ENCODE measurements at regions not wholly inside any gene's neighbourhood (a gene's known extent, or its start where the extent isn't known, plus 50 kb on each side); places are given as distances from the start of the nearest gene placed in this dataset.

DNA sequence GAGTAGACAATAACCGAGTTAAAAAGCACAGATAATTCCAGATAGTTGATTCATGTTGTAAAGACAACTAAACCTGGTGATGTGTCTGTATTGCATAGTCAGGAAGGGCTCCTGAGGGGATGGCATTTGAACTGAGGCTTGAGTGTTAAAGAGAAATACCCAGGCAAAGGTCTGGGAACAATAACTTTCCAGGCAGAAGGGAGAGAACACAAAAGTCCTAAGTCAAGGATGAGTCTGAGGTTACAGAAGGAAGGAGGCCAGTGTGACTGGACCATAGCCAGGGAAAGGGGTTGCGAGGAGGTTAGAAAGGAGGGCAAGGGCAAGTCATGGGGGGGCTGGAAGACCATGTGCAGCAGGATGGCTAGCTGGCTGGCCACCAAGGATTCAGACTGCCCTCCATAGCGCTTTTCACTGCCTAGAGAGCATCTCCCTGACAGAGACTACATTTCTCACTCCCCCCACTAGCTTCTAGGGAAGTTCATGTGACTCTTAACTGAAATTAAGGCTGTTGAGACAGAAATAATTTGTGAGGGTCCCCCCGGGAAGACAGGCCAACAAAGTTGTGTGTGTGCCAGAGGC lies 135.5 kb upstream of the CREB1 start:
- intact Hi-C loops (cut with micrococcal nuclease) = no loop called here
- no peaks in the 10 kb centered on the region for H3K36me3 ChIP-seq (replicated peaks in 1 of 2; ENCODE audit: control extremely low read depth in 1 of 2, control insufficient read depth in 1 of 2, extremely low read depth in 1 of 2, insufficient read depth in 2 of 2, low read length in 1 of 2)
- POLR2A ChIA-PET = no interaction called here
- whole genome bisulfite sequencing (ENCODE audit: insufficient coverage) = 94% methylated on average over 3 of the region's 4 CpGs
- no peaks in the 10 kb centered on the region for H3K79me2 ChIP-seq (ENCODE audit: control insufficient read depth, insufficient read depth, low read length)
- Mint-ChIP-seq H3K4me3 (no peak overlapping the region), H3K9me3 (ENCODE audit: insufficient read depth) (peaks cover 6% of the 10 kb centered on the region), H3K4me1 (no peaks in the 10 kb centered on the region), H3K27ac (no peak overlapping the region), H3K27me3 (peaks cover 2% of the 10 kb centered on the region)
- ATAC-seq (ENCODE audit: low read depth) (no peak), DNase-seq (no peak)
- CTCF ChIA-PET = no interaction called here
- no peak overlapping the region for H2AFZ ChIP-seq (ENCODE audit: insufficient read depth, low read depth, low read length, poor library complexity, severe bottlenecking)
- no peaks in the 10 kb centered on the region for H3K27me3 ChIP-seq (replicated peaks in 1 of 4; ENCODE audit: control extremely low read depth in 1 of 4, control insufficient read depth in 3 of 4, insufficient read depth in 4 of 4, low read length in 3 of 4)
- peaks cover 0 to 4% (median 0%) of the 10 kb centered on the region in 3 donors for H3K9me3 ChIP-seq (ENCODE audit: control extremely low read depth in 1 of 3, control insufficient read depth in 2 of 3, insufficient read depth in 1 of 3, low read length in 2 of 3)
- H3K27ac ChIP-seq (ENCODE audit: low read length in 2 of 2) = no peak overlapping the region
- no peaks in the 10 kb centered on the region for H3K4me1 ChIP-seq (ENCODE audit: control insufficient read depth in 2 of 2, insufficient read depth in 2 of 2, low read length in 2 of 2)
- no peak overlapping the region for H3K4me2 ChIP-seq (replicated peaks; ENCODE audit: low read depth, low read length, poor library complexity, severe bottlenecking)
- TF ChIP-seq EZH2 (IDR thresholded peaks at IDR 0.05; ENCODE audit: borderline replicate concordance, insufficient read depth, low read depth, low read length, poor library complexity, severe bottlenecking) = no peak
- no peaks in the 10 kb centered on the region for H4K20me1 ChIP-seq (ENCODE audit: control insufficient read depth, insufficient read depth, low read length, poor library complexity, severe bottlenecking)
- no peak overlapping the region for H3K9ac ChIP-seq (ENCODE audit: low read length)
- no peak overlapping the region for H3K4me3 ChIP-seq (ENCODE audit: control extremely low read depth in 1 of 5, extremely low read depth in 1 of 5, insufficient read depth in 1 of 5, low read depth in 2 of 5, low read length in 4 of 5)

DNA sequence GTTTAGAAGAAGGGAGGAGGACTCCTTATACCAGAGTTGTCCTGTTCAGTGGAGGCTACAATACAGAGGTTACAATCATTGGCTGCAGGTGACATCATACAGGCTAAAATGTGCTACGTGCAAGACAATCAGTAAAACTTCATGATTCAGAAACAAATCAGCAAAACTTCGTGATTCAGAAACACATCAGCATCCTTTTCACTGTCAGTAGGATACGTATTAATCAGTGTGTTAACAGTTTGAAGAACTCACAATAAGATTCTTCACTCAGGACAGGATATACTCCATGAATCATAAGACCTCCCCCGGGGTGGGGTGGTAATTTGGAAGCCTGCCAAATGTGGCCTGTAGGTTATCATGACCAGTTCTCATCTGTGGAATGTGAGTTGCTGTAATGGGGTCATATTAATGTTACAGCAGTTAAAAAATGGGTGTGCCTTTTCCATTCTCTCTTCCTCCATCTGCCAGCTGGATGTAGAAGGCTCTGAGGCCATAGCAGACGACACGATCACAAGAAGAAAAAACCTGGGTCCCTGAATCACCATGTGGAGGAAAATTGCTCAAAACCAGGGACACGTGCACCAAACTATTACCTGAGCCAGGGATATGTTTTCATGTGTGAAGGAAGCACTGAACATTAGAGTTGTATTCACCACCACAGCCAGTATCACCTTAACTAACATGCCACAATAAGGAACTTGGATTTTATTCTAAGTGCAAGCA lies 134.8 kb upstream of the CREB1 start:
- no peak for ATAC-seq (ENCODE audit: low read depth)
- no peak overlapping the region for H3K4me3 Mint-ChIP-seq
- H3K27me3 Mint-ChIP-seq = peaks cover 2% of the 10 kb centered on the region
- intact Hi-C loops (cut with micrococcal nuclease) = no loop called here
- TF ChIP-seq, protein P1, sequence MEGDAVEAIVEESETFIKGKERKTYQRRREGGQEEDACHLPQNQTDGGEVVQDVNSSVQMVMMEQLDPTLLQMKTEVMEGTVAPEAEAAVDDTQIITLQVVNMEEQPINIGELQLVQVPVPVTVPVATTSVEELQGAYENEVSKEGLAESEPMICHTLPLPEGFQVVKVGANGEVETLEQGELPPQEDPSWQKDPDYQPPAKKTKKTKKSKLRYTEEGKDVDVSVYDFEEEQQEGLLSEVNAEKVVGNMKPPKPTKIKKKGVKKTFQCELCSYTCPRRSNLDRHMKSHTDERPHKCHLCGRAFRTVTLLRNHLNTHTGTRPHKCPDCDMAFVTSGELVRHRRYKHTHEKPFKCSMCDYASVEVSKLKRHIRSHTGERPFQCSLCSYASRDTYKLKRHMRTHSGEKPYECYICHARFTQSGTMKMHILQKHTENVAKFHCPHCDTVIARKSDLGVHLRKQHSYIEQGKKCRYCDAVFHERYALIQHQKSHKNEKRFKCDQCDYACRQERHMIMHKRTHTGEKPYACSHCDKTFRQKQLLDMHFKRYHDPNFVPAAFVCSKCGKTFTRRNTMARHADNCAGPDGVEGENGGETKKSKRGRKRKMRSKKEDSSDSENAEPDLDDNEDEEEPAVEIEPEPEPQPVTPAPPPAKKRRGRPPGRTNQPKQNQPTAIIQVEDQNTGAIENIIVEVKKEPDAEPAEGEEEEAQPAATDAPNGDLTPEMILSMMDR (IDR thresholded peaks at IDR 0.05) = no peak
- no peak for TF ChIP-seq EZH2 (IDR thresholded peaks at IDR 0.05; ENCODE audit: borderline replicate concordance, insufficient read depth, low read depth, low read length, poor library complexity, severe bottlenecking)
- no peak overlapping the region for H3K9ac ChIP-seq (ENCODE audit: low read length)
- no peak for DNase-seq
- H3K27me3 ChIP-seq (replicated peaks in 1 of 4; ENCODE audit: control extremely low read depth in 1 of 4, control insufficient read depth in 3 of 4, insufficient read depth in 4 of 4, low read length in 3 of 4) = no peaks in the 10 kb centered on the region
- no CpG with 5 or more reads among the region's 7 CpGs for WGBS (ENCODE audit: insufficient coverage)
- no peaks in the 10 kb centered on the region for H3K79me2 ChIP-seq (ENCODE audit: control insufficient read depth, insufficient read depth, low read length)
- H3K27ac ChIP-seq (ENCODE audit: low read length in 2 of 2) = no peak overlapping the region
- peaks cover 6% of the 10 kb centered on the region for H3K9me3 Mint-ChIP-seq (ENCODE audit: insufficient read depth)
- no peaks in the 10 kb centered on the region for H3K4me1 ChIP-seq (ENCODE audit: control insufficient read depth in 2 of 2, insufficient read depth in 2 of 2, low read length in 2 of 2)
- no peak overlapping the region for H2AFZ ChIP-seq (ENCODE audit: insufficient read depth, low read depth, low read length, poor library complexity, severe bottlenecking)
- no peak overlapping the region for H3K4me2 ChIP-seq (replicated peaks; ENCODE audit: low read depth, low read length, poor library complexity, severe bottlenecking)
- no peaks in the 10 kb centered on the region for H4K20me1 ChIP-seq (ENCODE audit: control insufficient read depth, insufficient read depth, low read length, poor library complexity, severe bottlenecking)
- H3K4me1 Mint-ChIP-seq = no peaks in the 10 kb centered on the region
- H3K9me3 ChIP-seq (ENCODE audit: control extremely low read depth in 1 of 3, control insufficient read depth in 2 of 3, insufficient read depth in 1 of 3, low read length in 2 of 3) = peaks cover 0 to 4% (median 0%) of the 10 kb centered on the region in 3 donors
- ChIA-PET CTCF (no interaction called here), POLR2A (no interaction called here)
- H3K4me3 ChIP-seq (ENCODE audit: control extremely low read depth in 1 of 5, extremely low read depth in 1 of 5, insufficient read depth in 1 of 5, low read depth in 2 of 5, low read length in 4 of 5) = no peak overlapping the region
- H3K36me3 ChIP-seq (replicated peaks in 1 of 2; ENCODE audit: control extremely low read depth in 1 of 2, control insufficient read depth in 1 of 2, extremely low read depth in 1 of 2, insufficient read depth in 2 of 2, low read length in 1 of 2) = no peaks in the 10 kb centered on the region
- no peak overlapping the region for H3K27ac Mint-ChIP-seq

Measured in B cell (primary cell).